ENCODE measurements at regions not wholly inside any gene's neighbourhood (a gene's known extent, or its start where the extent isn't known, plus 50 kb on each side); places are given as distances from the start of the nearest gene placed in this dataset.

- TF ChIP-seq CTCF (IDR thresholded peaks at IDR 0.05) = no peak
- TF ChIP-seq POLR2AphosphoS5 (IDR thresholded peaks at IDR 0.05) = no peak
- TF ChIP-seq POLR2A (IDR thresholded peaks at IDR 0.05) = no peak
- intact Hi-C loops (cut with DNase I) = no loop called here
- Histone ChIP-seq H3K9me3 (no peaks in the 10 kb centered on the region), H3K27me3 (replicated peaks; ENCODE audit: insufficient read depth) (no peaks in the 10 kb centered on the region), H3K27ac (no peak overlapping the region), H3K36me3 (no peaks in the 10 kb centered on the region), H3K4me1 (replicated peaks) (no peaks in the 10 kb centered on the region), H3K4me3 (no peak overlapping the region)
- 89% methylated on average over 5 of the region's 5 CpGs for WGBS
- DNase-seq (ENCODE audit: low spot score) = no peak
These were observed 410.6 kb upstream of the ADAMTS9 start for GRCh38 chr3:65098400-65098799.

GRCh38 chr3:65096110-65096745 lies 408.4 kb upstream of the ADAMTS9 start:
- no peak overlapping the region for H3K4me3 ChIP-seq
- H3K27me3 ChIP-seq (replicated peaks; ENCODE audit: insufficient read depth) = no peaks in the 10 kb centered on the region
- H3K36me3 ChIP-seq = no peaks in the 10 kb centered on the region
- H3K27ac ChIP-seq = no peak overlapping the region
- intact Hi-C loops (cut with DNase I) = no loop called here
- 45% methylated on average over 4 of the region's 4 CpGs for WGBS
- H3K9me3 ChIP-seq = no peaks in the 10 kb centered on the region
- TF ChIP-seq POLR2A (IDR thresholded peaks at IDR 0.05) (no peak), CTCF (IDR thresholded peaks at IDR 0.05) (no peak), POLR2AphosphoS5 (IDR thresholded peaks at IDR 0.05) (no peak)
- DNase-seq (ENCODE audit: low spot score) = no peak
- no peaks in the 10 kb centered on the region for H3K4me1 ChIP-seq (replicated peaks)

- no peak for DNase-seq (ENCODE audit: low spot score)
- TF ChIP-seq POLR2A (IDR thresholded peaks at IDR 0.05) (no peak), POLR2AphosphoS5 (IDR thresholded peaks at IDR 0.05) (no peak), CTCF (IDR thresholded peaks at IDR 0.05) (no peak)
- Histone ChIP-seq H3K27me3 (replicated peaks; ENCODE audit: insufficient read depth) (no peaks in the 10 kb centered on the region), H3K36me3 (no peaks in the 10 kb centered on the region), H3K27ac (no peak overlapping the region), H3K9me3 (no peaks in the 10 kb centered on the region), H3K4me3 (no peak overlapping the region), H3K4me1 (replicated peaks) (no peaks in the 10 kb centered on the region)
- intact Hi-C loops (cut with DNase I) = no loop called here
These were observed 406.9 kb upstream of the ADAMTS9 start for GRCh38 chr3:65094723-65095122.

GRCh38 chr3:65093641-65094040 lies 405.8 kb upstream of the ADAMTS9 start:
- WGBS = 70% methylated on average over 3 of the region's 3 CpGs
- H3K36me3 ChIP-seq = no peaks in the 10 kb centered on the region
- no peak for DNase-seq (ENCODE audit: low spot score)
- TF ChIP-seq POLR2A (IDR thresholded peaks at IDR 0.05) = no peak
- TF ChIP-seq POLR2AphosphoS5 (IDR thresholded peaks at IDR 0.05) = no peak
- TF ChIP-seq CTCF (IDR thresholded peaks at IDR 0.05) = no peak
- H3K9me3 ChIP-seq = no peaks in the 10 kb centered on the region
- intact Hi-C loops (cut with DNase I) = no loop called here
- no peaks in the 10 kb centered on the region for H3K27me3 ChIP-seq (replicated peaks; ENCODE audit: insufficient read depth)
- H3K4me3 ChIP-seq = no peak overlapping the region
- no peak overlapping the region for H3K27ac ChIP-seq
- no peaks in the 10 kb centered on the region for H3K4me1 ChIP-seq (replicated peaks)

GRCh38 chr3:65091565-65091964 lies 403.8 kb upstream of the ADAMTS9 start:
- Histone ChIP-seq H3K27me3 (replicated peaks; ENCODE audit: insufficient read depth) (no peaks in the 10 kb centered on the region), H3K4me3 (no peak overlapping the region), H3K4me1 (replicated peaks) (no peaks in the 10 kb centered on the region), H3K36me3 (no peaks in the 10 kb centered on the region), H3K27ac (no peak overlapping the region), H3K9me3 (no peaks in the 10 kb centered on the region)
- WGBS = 72% methylated on average over 3 of the region's 3 CpGs
- no peak for TF ChIP-seq POLR2AphosphoS5 (IDR thresholded peaks at IDR 0.05)
- DNase-seq (ENCODE audit: low spot score) = no peak
- intact Hi-C loops (cut with DNase I) = no loop called here
